Keratinocyte (primary cell): ENCODE measurements at regions not wholly inside any gene's neighbourhood (a gene's known extent, or its start where the extent isn't known, plus 50 kb on each side); places are given as distances from the start of the nearest gene placed in this dataset.

Source experiments
- DNase-seq: peaks from one replicate; pipeline ENCODE4 v3.0.0-alpha.2; 2011; ENCODE audit warnings: low read depth, missing footprints, low spot score
- FAIRE-seq: peaks from 2 replicates; lab custom pipeline; 2011; peaks lifted over from hg19 to GRCh38; lab: Jason Lieb, UNC
- H2AFZ ChIP-seq: 2 replicates; pipeline ENCODE4 v1.6.0; 2012; ENCODE audit warnings: low read length, control low read depth, inconsistent platforms; ENCODE audit not compliant: control insufficient read depth
- H3K27ac ChIP-seq: 2 replicates; pipeline ENCODE4 v1.5.1; 2011; ENCODE audit warnings: low read length; ENCODE audit not compliant: control insufficient read depth, insufficient read depth
- H3K27me3 ChIP-seq: 3 replicates; pipeline ENCODE4 v1.6.0; 2011; ENCODE audit warnings: low read length; ENCODE audit not compliant: control insufficient read depth, insufficient read depth; ENCODE audit errors: extremely low read depth
- H3K36me3 ChIP-seq, 2 experiments: 2 replicates in 1 of 2; 3 replicates in 1 of 2; pipeline ENCODE4 v1.5.1; 2011; ENCODE audit warnings: low read length in 2 of 2, mild to moderate bottlenecking in 1 of 2; ENCODE audit not compliant: control insufficient read depth in 2 of 2, insufficient read depth in 2 of 2; ENCODE audit errors: extremely low read depth in 1 of 2
- H3K4me1 ChIP-seq: 3 replicates; pipeline ENCODE4 v1.5.1; 2011; ENCODE audit warnings: low read length; ENCODE audit not compliant: control insufficient read depth, insufficient read depth; ENCODE audit errors: extremely low read depth
- H3K4me2 ChIP-seq: 3 replicates; pipeline ENCODE4 v1.6.0; 2011; ENCODE audit warnings: low read depth, low read length; ENCODE audit not compliant: control insufficient read depth, insufficient read depth; ENCODE audit errors: extremely low read depth
- H3K4me3 ChIP-seq, 3 experiments: fragments of 200-600 bp in 1 of 3; sonication (generic) in 1 of 3; 2 replicates in 2 of 3; 3 replicates in 1 of 3; pipeline ENCODE4 v1.5.1; 2011 to 2016; ENCODE audit warnings: low read length in 3 of 3, mild to moderate bottlenecking in 3 of 3, control low read depth in 2 of 3, inconsistent platforms in 1 of 3, low read depth in 1 of 3, mixed read lengths in 1 of 3, mixed run types in 1 of 3, moderate library complexity in 1 of 3; ENCODE audit not compliant: control insufficient read depth in 2 of 3, insufficient read depth in 2 of 3; ENCODE audit errors: extremely low read depth in 1 of 3
- H3K79me2 ChIP-seq: 2 replicates; pipeline ENCODE4 v1.6.0; 2012; ENCODE audit warnings: low read length; ENCODE audit not compliant: control insufficient read depth, insufficient read depth
- H3K9ac ChIP-seq: 3 replicates; pipeline ENCODE4 v1.6.0; 2011; ENCODE audit warnings: low read length; ENCODE audit not compliant: control insufficient read depth, insufficient read depth; ENCODE audit errors: extremely low read depth
- H3K9me1 ChIP-seq: 3 replicates; pipeline ENCODE4 v1.6.0; 2011; ENCODE audit warnings: low read length; ENCODE audit not compliant: control insufficient read depth, insufficient read depth; ENCODE audit errors: extremely low read depth
- H3K9me3 ChIP-seq: 2 replicates; pipeline ENCODE4 v1.5.1; 2012; ENCODE audit warnings: low read depth, low read length; ENCODE audit not compliant: control insufficient read depth
- H4K20me1 ChIP-seq: 3 replicates; pipeline ENCODE4 v1.6.0; 2011; ENCODE audit warnings: low read length; ENCODE audit not compliant: control insufficient read depth, insufficient read depth; ENCODE audit errors: extremely low read depth
- CTCF ChIP-seq, 3 experiments: IDR thresholded peaks in 1 of 3; conservative IDR thresholded peaks in 1 of 3; optimal IDR thresholded peaks in 1 of 3; 2 replicates in 2 of 3; 3 replicates in 1 of 3; pipeline versions ENCODE3 to v1.5.1; 2011; ENCODE audit warnings: low read length in 3 of 3, mild to moderate bottlenecking in 3 of 3, moderate library complexity in 2 of 3, control low read depth in 1 of 3, inconsistent platforms in 1 of 3; ENCODE audit not compliant: insufficient read depth in 2 of 3; ENCODE audit errors: extremely low read depth in 1 of 3
- EZH2 ChIP-seq: IDR thresholded peaks from one replicate; pipeline ENCODE4 v1.6.1; 2012; ENCODE audit warnings: inconsistent platforms, mild to moderate bottlenecking, low read length, moderate library complexity
- dilution Hi-C: fragments of 300-500 bp; cut with MboI; formaldehyde crosslinking; loops from one replicate; pipeline ENCODE4 v1.7.0; 2020; ENCODE audit warnings: low sequenced_read_pairs; ENCODE audit not compliant: extremely low pct_ligation_motif_present

DNA sequence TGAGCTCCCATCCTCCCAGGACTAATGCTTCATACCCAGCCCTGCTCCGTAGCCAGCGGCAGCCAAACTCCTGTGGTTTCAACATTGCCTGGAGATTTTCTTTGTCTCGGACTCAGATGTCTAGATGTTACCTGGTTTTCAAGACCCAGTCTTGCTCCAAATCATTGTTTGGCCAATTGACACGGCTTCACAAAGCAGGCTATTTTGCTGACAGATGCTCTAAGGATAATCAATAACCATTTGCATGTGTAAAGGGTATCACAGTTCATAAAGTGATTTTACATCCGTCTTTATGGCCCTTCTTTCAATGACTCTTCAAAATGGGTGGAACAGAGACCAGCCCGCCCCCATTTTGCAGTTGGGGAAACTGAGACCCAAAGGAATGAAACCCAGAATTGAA lies 153.4 kb downstream of the SALL1 start:
- Histone ChIP-seq H4K20me1 (no peaks in the 10 kb centered on the region), H3K36me3 (no peaks in the 10 kb centered on the region), H3K27ac (no peak overlapping the region), H3K27me3 (no peaks in the 10 kb centered on the region), H3K9ac (no peak overlapping the region), H3K9me1 (no peaks in the 10 kb centered on the region), H3K4me2 (no peak overlapping the region), H3K79me2 (no peaks in the 10 kb centered on the region), H3K9me3 (no peaks in the 10 kb centered on the region), H2AFZ (no peak overlapping the region), H3K4me3 (no peak overlapping the region), H3K4me1 (no peaks in the 10 kb centered on the region)
- FAIRE-seq (no peak), DNase-seq (no peak)
- dilution Hi-C loops: no loop called here
- TF ChIP-seq EZH2: no peak

- H3K9ac ChIP-seq: no peak overlapping the region
- no peaks in the 10 kb centered on the region for H3K36me3 ChIP-seq
- TF ChIP-seq CTCF (optimal IDR thresholded peaks at IDR 0.05 in 1 of 3, IDR thresholded peaks at IDR 0.05 in 1 of 3, conservative IDR thresholded peaks at IDR 0.05 in 1 of 3; ENCODE audit: extremely low read depth in 1 of 3, insufficient read depth in 2 of 3, low read length in 3 of 3) (no peak), EZH2 (no peak)
- no peak overlapping the region for H3K4me3 ChIP-seq
- DNase-seq (no peak), FAIRE-seq (no peak)
- H3K79me2 ChIP-seq: no peaks in the 10 kb centered on the region
- no peaks in the 10 kb centered on the region for H4K20me1 ChIP-seq
- no peak overlapping the region for H3K4me2 ChIP-seq
- H3K27me3 ChIP-seq: no peaks in the 10 kb centered on the region
- no peaks in the 10 kb centered on the region for H3K9me3 ChIP-seq
- H2AFZ ChIP-seq: no peak overlapping the region
- dilution Hi-C loops: no loop called here
- H3K4me1 ChIP-seq: no peaks in the 10 kb centered on the region
- no peak overlapping the region for H3K27ac ChIP-seq
- H3K9me1 ChIP-seq: no peaks in the 10 kb centered on the region
Measured at GRCh38 chr16:50996830-50997186, 154.3 kb downstream of the SALL1 start.

- no peak overlapping the region for H3K4me3 ChIP-seq
- DNase-seq: no peak
- H3K9ac ChIP-seq: no peak overlapping the region
- no peaks in the 10 kb centered on the region for H3K9me3 ChIP-seq
- H3K27ac ChIP-seq: no peak overlapping the region
- dilution Hi-C loops: no loop called here
- H3K9me1 ChIP-seq: no peaks in the 10 kb centered on the region
- H4K20me1 ChIP-seq: no peaks in the 10 kb centered on the region
- no peak overlapping the region for H3K4me2 ChIP-seq
- no peaks in the 10 kb centered on the region for H3K4me1 ChIP-seq
- H3K79me2 ChIP-seq: no peaks in the 10 kb centered on the region
- H3K36me3 ChIP-seq: no peaks in the 10 kb centered on the region
- no peak for TF ChIP-seq CTCF (optimal IDR thresholded peaks at IDR 0.05 in 1 of 3, IDR thresholded peaks at IDR 0.05 in 1 of 3, conservative IDR thresholded peaks at IDR 0.05 in 1 of 3; ENCODE audit: extremely low read depth in 1 of 3, insufficient read depth in 2 of 3, low read length in 3 of 3)
- TF ChIP-seq EZH2: no peak
- no peak for FAIRE-seq
- no peaks in the 10 kb centered on the region for H3K27me3 ChIP-seq
- no peak overlapping the region for H2AFZ ChIP-seq
Measured at GRCh38 chr16:50996166-50996829, 154.8 kb downstream of the SALL1 start.
